Heart left ventricle (tissue), 16 donors: ENCODE measurements at regions not wholly inside any gene's neighbourhood (a gene's known extent, or its start where the extent isn't known, plus 50 kb on each side); places are given as distances from the start of the nearest gene placed in this dataset.

Source experiments
- ATAC-seq, 4 donors: fragments of 200-7000 bp; cut with Tn5 transposase; one replicate each; pipeline ENCODE4 v1.9.1; 2020 to 2022; ENCODE audit warnings: moderate library complexity in 4 of 4, mild to moderate bottlenecking in 3 of 4, moderate number of reproducible peaks in 1 of 4
- DNase-seq, 5 donors: peaks; one replicate each; pipeline ENCODE4 v3.0.0-alpha.2; 2020
- H3K27ac ChIP-seq, 12 donors: fragments of 200-600 bp; sonication (generic) in 4 of 12; one replicate each; pipeline versions ENCODE4 v1.5.0 to v1.8.0; 2016 to 2022; ENCODE audit warnings: mild to moderate bottlenecking in 2 of 12
- H3K27me3 ChIP-seq, 9 donors: fragments of 200-600 bp; sonication (generic) in 2 of 9; one replicate each; pipeline versions ENCODE4 v1.5.1 to v1.8.0; 2016 to 2022; ENCODE audit warnings: mild to moderate bottlenecking in 3 of 9
- H3K36me3 ChIP-seq, 9 donors: fragments of 200-600 bp; sonication (generic) in 2 of 9; one replicate each; pipeline versions ENCODE4 v1.5.0 to v1.8.0; 2018 to 2022; ENCODE audit warnings: mild to moderate bottlenecking in 2 of 9
- H3K4me1 ChIP-seq, 12 donors: fragments of 200-600 bp; sonication (generic) in 4 of 12; one replicate each; pipeline versions ENCODE4 v1.5.0 to v1.8.0; 2016 to 2022; ENCODE audit warnings: mild to moderate bottlenecking in 3 of 12
- H3K4me3 ChIP-seq, 12 donors: fragments of 200-600 bp; sonication (generic) in 4 of 12; one replicate each; pipeline versions ENCODE4 v1.5.0 to v1.8.0; 2017 to 2022; ENCODE audit warnings: mild to moderate bottlenecking in 9 of 12, moderate library complexity in 4 of 12
- H3K9me3 ChIP-seq, 12 donors: fragments of 200-600 bp; sonication (generic) in 4 of 12; one replicate each; pipeline versions ENCODE4 v1.5.0 to v1.8.0; 2016 to 2022; ENCODE audit warnings: mild to moderate bottlenecking in 1 of 12
- POLR2A ChIP-seq, 2 donors: fragments of 450-650 bp; IDR thresholded peaks; one replicate each; pipeline ENCODE4 v1.6.1; 2017; ENCODE audit warnings: antibody characterized with exemption in 2 of 2, mild to moderate bottlenecking in 2 of 2, moderate library complexity in 2 of 2
- WGBS, 4 donors: extraction: QIAGEN DNeasy Blood & Tissue Kit in 2 of 4; methylation state at CpG; one replicate each; pipeline versions ENCODE4 v1.1.5 to v1.1.7; 2013 to 2018; 5-methylcytosine and 5-hydroxymethylcytosine counted together
- intact Hi-C, 10 donors: fragments of 100-400 bp; cut with DNase I; formaldehyde crosslinking; loops; one replicate each; pipeline versions ENCODE4 v1.11.1 to v1.14.2; 2022
- TF ChIP-seq, protein P1 (sequence below), 12 donors: fragments of 200-600 bp; sonication (generic) in 4 of 12; IDR thresholded peaks; one replicate each; pipeline versions ENCODE4 v1.5.0 to v1.8.0; 2018 to 2022; ENCODE audit warnings: antibody characterized with exemption in 12 of 12, mild to moderate bottlenecking in 5 of 12
- donor health status: ischemic (EF 13 %, LVEDD 7.1; RV severe dilation, severe dysfunction).
- donor health status: healthy with polysubstance abuse.
- donor health status: DM: no; HTN: yes; CAD: no.
- donor health status: DM: no; HTN: no; CAD: no.
- donor health status: ischemic (EF 25% LVEDD 6.9; RV normal size, moderate dysfunction).
- donor health status: ischemic (EF 25% LVEDD 5.7; RV mildly dilated, moderate dysfunction).
- donor health status: healthy.
- donor health status: DM: yes; HTN: yes; CAD: no.
- donor health status: ischemic (EF 35%, LVEDD 5.7; RV mildly dilated, moderate dysfunction).
- donor health status: nonischemic (EF 11% LVEDD 7.7; RV severe dilation, severe dysfunction).
- donor health status: DM: yes; HTN: yes; CAD: no.
- donor health status: PGD.
- donor health status: ischemic (EF 29% LVEDD 5.4; RV normal size, mild dysfunction).
- donor health status: nonischemic (EF 23%, LVEDD 6.1; RV moderate dilation, normal function).

DNA sequence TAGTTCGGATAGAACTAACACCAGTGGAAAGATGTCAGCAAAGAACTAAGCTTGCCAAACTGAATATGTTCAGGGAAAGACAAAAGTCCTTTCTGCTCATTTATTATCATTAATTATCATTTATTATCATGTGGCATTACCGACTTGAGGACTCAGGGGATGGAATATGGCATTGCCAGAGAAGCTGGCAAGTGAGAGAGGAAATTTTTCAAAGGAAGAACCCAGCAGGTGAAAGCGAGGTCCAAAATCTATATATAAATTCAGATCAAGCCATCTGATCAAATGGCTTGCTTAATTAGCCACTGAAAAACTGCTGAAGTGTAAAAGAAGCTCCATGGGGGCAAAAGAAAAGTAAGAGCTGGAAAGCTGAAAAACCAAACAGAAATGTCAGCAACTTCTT is 1049.6 kb upstream of the SEMA6A start:
- Histone ChIP-seq H3K9me3 (peaks cover 0 to 19% (median 0%) of the 10 kb centered on the region in 12 donors), H3K27ac (no peak overlapping the region), H3K27me3 (no peaks in the 10 kb centered on the region), H3K4me3 (no peak overlapping the region), H3K4me1 (no peaks in the 10 kb centered on the region), H3K36me3 (no peaks in the 10 kb centered on the region)
- ATAC-seq (no peak), DNase-seq (no peak)
- TF ChIP-seq, protein P1, sequence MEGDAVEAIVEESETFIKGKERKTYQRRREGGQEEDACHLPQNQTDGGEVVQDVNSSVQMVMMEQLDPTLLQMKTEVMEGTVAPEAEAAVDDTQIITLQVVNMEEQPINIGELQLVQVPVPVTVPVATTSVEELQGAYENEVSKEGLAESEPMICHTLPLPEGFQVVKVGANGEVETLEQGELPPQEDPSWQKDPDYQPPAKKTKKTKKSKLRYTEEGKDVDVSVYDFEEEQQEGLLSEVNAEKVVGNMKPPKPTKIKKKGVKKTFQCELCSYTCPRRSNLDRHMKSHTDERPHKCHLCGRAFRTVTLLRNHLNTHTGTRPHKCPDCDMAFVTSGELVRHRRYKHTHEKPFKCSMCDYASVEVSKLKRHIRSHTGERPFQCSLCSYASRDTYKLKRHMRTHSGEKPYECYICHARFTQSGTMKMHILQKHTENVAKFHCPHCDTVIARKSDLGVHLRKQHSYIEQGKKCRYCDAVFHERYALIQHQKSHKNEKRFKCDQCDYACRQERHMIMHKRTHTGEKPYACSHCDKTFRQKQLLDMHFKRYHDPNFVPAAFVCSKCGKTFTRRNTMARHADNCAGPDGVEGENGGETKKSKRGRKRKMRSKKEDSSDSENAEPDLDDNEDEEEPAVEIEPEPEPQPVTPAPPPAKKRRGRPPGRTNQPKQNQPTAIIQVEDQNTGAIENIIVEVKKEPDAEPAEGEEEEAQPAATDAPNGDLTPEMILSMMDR (IDR thresholded peaks at IDR 0.05) = no peak
- no peak for TF ChIP-seq POLR2A (IDR thresholded peaks at IDR 0.05)
- 79 to 91% (median 86%) methylated on average over 3 of the region's 3 CpGs for WGBS, 4 donors
- intact Hi-C loops = no loop called here

DNA sequence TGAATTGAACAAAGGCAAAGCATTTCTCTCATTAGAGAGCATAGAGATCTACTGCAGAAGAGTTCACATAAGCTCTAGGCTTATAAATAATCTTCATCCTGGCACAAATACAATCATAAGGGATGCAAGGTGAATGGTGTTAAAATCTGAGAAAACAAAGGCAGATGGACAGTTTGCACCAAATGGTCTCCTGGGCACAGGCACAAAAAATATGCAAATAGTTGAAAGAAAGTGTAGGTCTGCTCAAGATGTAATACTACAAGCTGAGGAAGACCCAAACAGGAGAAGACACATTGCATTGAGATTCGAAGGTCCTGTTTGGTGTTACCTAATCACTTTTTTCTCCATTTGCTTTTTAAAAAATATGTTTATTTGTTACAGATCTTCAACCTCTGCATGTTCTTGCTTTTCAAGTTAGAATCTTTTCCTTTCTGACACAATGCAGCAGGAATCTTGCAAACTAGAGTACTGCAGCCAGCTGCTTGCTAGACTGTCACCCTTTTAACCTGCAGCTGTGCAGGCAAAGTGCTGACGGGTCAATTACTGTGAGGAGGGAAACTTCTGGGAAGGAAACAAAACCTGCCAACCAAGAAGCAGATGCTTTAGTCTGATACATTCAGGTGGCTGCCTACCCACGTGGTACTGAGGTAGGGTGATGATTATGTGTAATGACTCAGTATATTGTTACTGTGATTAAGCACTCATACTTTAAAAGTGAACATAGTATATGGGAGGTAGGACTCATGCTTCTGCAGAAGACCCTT is 1048.6 kb upstream of the SEMA6A start:
- H3K4me1 ChIP-seq = no peaks in the 10 kb centered on the region
- 37 to 47% (median 41%) methylated on average over 3 of the region's 3 CpGs for WGBS, 4 donors
- intact Hi-C loops = no loop called here
- H3K27me3 ChIP-seq = no peaks in the 10 kb centered on the region
- no peaks in the 10 kb centered on the region for H3K36me3 ChIP-seq
- H3K27ac ChIP-seq = no peak overlapping the region
- no peak for DNase-seq
- no peak overlapping the region for H3K4me3 ChIP-seq
- peaks cover 0 to 16% (median 0%) of the 10 kb centered on the region in 12 donors for H3K9me3 ChIP-seq
- ATAC-seq = no peak
- TF ChIP-seq POLR2A (IDR thresholded peaks at IDR 0.05) = no peak
- TF ChIP-seq, protein P1 (IDR thresholded peaks at IDR 0.05) = no peak

DNA sequence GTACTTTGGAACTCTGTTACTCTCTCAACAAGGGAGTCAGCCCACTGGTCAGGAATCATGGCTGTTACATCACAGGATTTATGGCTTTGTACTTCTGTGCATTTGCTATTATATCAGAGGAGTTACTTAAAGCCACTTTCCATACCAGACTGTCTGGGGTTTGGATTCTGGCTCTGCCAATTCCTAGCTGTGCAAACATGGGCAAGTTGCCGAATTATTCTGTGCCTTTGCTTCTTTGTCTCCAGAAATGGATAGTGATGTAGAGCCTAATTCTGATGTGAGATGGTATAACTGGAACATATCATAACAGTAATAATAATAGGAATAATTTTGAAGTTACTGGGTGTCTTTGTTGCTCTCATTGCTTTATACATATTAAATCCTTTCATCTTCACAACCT is 1047.3 kb upstream of the SEMA6A start:
- no peak for TF ChIP-seq POLR2A (IDR thresholded peaks at IDR 0.05)
- TF ChIP-seq, protein P1 (IDR thresholded peaks at IDR 0.05) = no peak
- no peak for ATAC-seq
- 88 to 99% (median 95%) methylated on average over 1 of the region's 1 CpG for WGBS, 4 donors
- H3K27me3 ChIP-seq = no peaks in the 10 kb centered on the region
- no peak for DNase-seq
- no peaks in the 10 kb centered on the region for H3K4me1 ChIP-seq
- no peaks in the 10 kb centered on the region for H3K36me3 ChIP-seq
- no peak overlapping the region for H3K27ac ChIP-seq
- H3K9me3 ChIP-seq = peaks cover 0 to 5% (median 0%) of the 10 kb centered on the region in 12 donors
- intact Hi-C loops = no loop called here
- no peak overlapping the region for H3K4me3 ChIP-seq

DNA sequence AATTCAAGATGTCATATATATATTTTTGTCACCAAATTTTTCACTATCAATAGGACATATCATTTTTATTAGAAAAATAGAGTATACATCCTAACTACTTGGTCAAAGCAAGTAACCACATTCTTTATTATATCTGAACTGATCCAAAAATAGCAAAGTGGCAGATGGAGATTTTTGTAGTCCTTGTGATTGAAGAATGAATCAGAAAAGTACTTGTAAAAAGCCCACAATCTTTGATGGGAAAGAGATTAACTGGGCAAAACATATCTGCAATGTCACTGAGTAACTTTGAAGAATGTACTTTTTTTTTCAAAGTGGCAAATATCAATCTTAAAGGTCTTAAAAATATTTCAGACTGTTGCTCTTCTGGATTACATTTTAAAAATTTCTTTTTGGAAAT is 1040.6 kb upstream of the SEMA6A start:
- ATAC-seq (no peak), DNase-seq (no peak)
- no peak overlapping the region for H3K27ac ChIP-seq
- intact Hi-C loops = no loop called here
- H3K4me3 ChIP-seq = no peak overlapping the region
- no peaks in the 10 kb centered on the region for H3K36me3 ChIP-seq
- no peaks in the 10 kb centered on the region for H3K4me1 ChIP-seq
- TF ChIP-seq, protein P1 (IDR thresholded peaks at IDR 0.05) = no peak
- no peak for TF ChIP-seq POLR2A (IDR thresholded peaks at IDR 0.05)
- H3K9me3 ChIP-seq = peaks cover 0 to 5% (median 0%) of the 10 kb centered on the region in 12 donors
- no peaks in the 10 kb centered on the region for H3K27me3 ChIP-seq
